Sigmoid colon (tissue), 4 donors: ENCODE measurements at regions not wholly inside any gene's neighbourhood (a gene's known extent, or its start where the extent isn't known, plus 50 kb on each side); places are given as distances from the start of the nearest gene placed in this dataset.

Source experiments
- CTCF ChIP-seq, 4 experiments: fragments of 450-650 bp in 3 of 4; fragments of 200-600 bp in 1 of 4; IDR thresholded peaks; one replicate each; pipeline ENCODE4 v1.5.1; 2016 to 2019; ENCODE audit warnings: antibody characterized with exemption in 4 of 4, mild to moderate bottlenecking in 3 of 4, moderate library complexity in 2 of 4
- POLR2A ChIP-seq, 2 donors: fragments of 450-650 bp; IDR thresholded peaks; one replicate each; pipeline ENCODE4 v1.6.1; 2016; ENCODE audit warnings: antibody characterized with exemption in 2 of 2, mild to moderate bottlenecking in 2 of 2, moderate library complexity in 2 of 2
- POLR2AphosphoS5 ChIP-seq, 4 donors: sonication (generic); formaldehyde crosslinking; IDR thresholded peaks; one replicate each; pipeline ENCODE4 v1.6.1; 2017; ENCODE audit warnings: antibody characterized with exemption in 4 of 4

- TF ChIP-seq POLR2AphosphoS5 (IDR thresholded peaks at IDR 0.05), result no peak
- no peak for TF ChIP-seq CTCF (IDR thresholded peaks at IDR 0.05)
- no peak for TF ChIP-seq POLR2A (IDR thresholded peaks at IDR 0.05)
These were observed 1016.2 kb downstream of the NLGN4Y start for GRCh38 chrY:15540516-15540915.
